ENCODE measurements at regions not wholly inside any gene's neighbourhood (a gene's known extent, or its start where the extent isn't known, plus 50 kb on each side); places are given as distances from the start of the nearest gene placed in this dataset.

GRCh38 chr2:52334185-52334584 is 1302.3 kb upstream of the NRXN1 start:
- intact Hi-C loops (cut with DNase I), result no loop called here
- DNase-seq, result no peak
- H3K4me1 ChIP-seq (ENCODE audit: insufficient read depth), result no peaks in the 10 kb centered on the region
- no peaks in the 10 kb centered on the region for H3K9me3 ChIP-seq
- TF ChIP-seq EP300 (IDR thresholded peaks at IDR 0.05) (no peak), CTCF (IDR thresholded peaks at IDR 0.05) (no peak), POLR2A (IDR thresholded peaks at IDR 0.05) (no peak)
- WGBS, 3 donors, result 76 to 80% (median 76%) methylated on average over 4 of the region's 4 CpGs
- no peak overlapping the region for H3K27ac ChIP-seq
- H3K4me3 ChIP-seq, result no peak overlapping the region
- no peaks in the 10 kb centered on the region for H3K36me3 ChIP-seq
- H3K27me3 ChIP-seq, result no peaks in the 10 kb centered on the region

- Histone ChIP-seq H3K9me3 (no peaks in the 10 kb centered on the region), H3K27me3 (no peaks in the 10 kb centered on the region), H3K4me1 (ENCODE audit: insufficient read depth) (no peaks in the 10 kb centered on the region), H3K27ac (no peak overlapping the region), H3K4me3 (no peak overlapping the region), H3K36me3 (no peaks in the 10 kb centered on the region)
- no peak for DNase-seq
- intact Hi-C loops (cut with DNase I), result no loop called here
- TF ChIP-seq POLR2A (IDR thresholded peaks at IDR 0.05) (no peak), EP300 (IDR thresholded peaks at IDR 0.05) (no peak), CTCF (IDR thresholded peaks at IDR 0.05) (no peak)
- 97 to 100% (median 98%) methylated on average over 2 of the region's 2 CpGs for WGBS, 3 donors
These were observed 1295.7 kb upstream of the NRXN1 start for GRCh38 chr2:52327641-52328040.

- H3K36me3 ChIP-seq, result no peaks in the 10 kb centered on the region
- H3K27ac ChIP-seq, result no peak overlapping the region
- no peaks in the 10 kb centered on the region for H3K9me3 ChIP-seq
- 92 to 93% (median 92%) methylated on average over 3 of the region's 3 CpGs for WGBS, 3 donors
- no peaks in the 10 kb centered on the region for H3K27me3 ChIP-seq
- no peaks in the 10 kb centered on the region for H3K4me1 ChIP-seq (ENCODE audit: insufficient read depth)
- H3K4me3 ChIP-seq, result no peak overlapping the region
- intact Hi-C loops (cut with DNase I), result no loop called here
- TF ChIP-seq POLR2A (IDR thresholded peaks at IDR 0.05) (no peak), EP300 (IDR thresholded peaks at IDR 0.05) (no peak), CTCF (IDR thresholded peaks at IDR 0.05) (no peak)
- no peak for DNase-seq
These were observed 1282.3 kb upstream of the NRXN1 start for GRCh38 chr2:52314231-52314630.

GRCh38 chr2:52312486-52312885 is 1280.6 kb upstream of the NRXN1 start:
- intact Hi-C loops (cut with DNase I), result no loop called here
- Histone ChIP-seq H3K9me3 (no peaks in the 10 kb centered on the region), H3K36me3 (no peaks in the 10 kb centered on the region), H3K4me1 (ENCODE audit: insufficient read depth) (no peaks in the 10 kb centered on the region), H3K27me3 (no peaks in the 10 kb centered on the region), H3K4me3 (no peak overlapping the region), H3K27ac (no peak overlapping the region)
- no peak for DNase-seq
- WGBS, 3 donors, result 85 to 93% (median 88%) methylated on average over 2 of the region's 2 CpGs
- TF ChIP-seq POLR2A (IDR thresholded peaks at IDR 0.05) (no peak), EP300 (IDR thresholded peaks at IDR 0.05) (no peak), CTCF (IDR thresholded peaks at IDR 0.05) (no peak)

GRCh38 chr2:52311862-52312261 is 1279.9 kb upstream of the NRXN1 start:
- Histone ChIP-seq H3K4me3 (no peak overlapping the region), H3K9me3 (no peaks in the 10 kb centered on the region), H3K27me3 (no peaks in the 10 kb centered on the region), H3K4me1 (ENCODE audit: insufficient read depth) (no peaks in the 10 kb centered on the region), H3K36me3 (no peaks in the 10 kb centered on the region), H3K27ac (no peak overlapping the region)
- WGBS, 3 donors, result 61 to 66% (median 64%) methylated on average over 5 of the region's 5 CpGs
- DNase-seq, result no peak
- TF ChIP-seq POLR2A (IDR thresholded peaks at IDR 0.05), result no peak
- intact Hi-C loops (cut with DNase I), result no loop called here
